GM12873 (cell line): ENCODE measurements at regions not wholly inside any gene's neighbourhood (a gene's known extent, or its start where the extent isn't known, plus 50 kb on each side); places are given as distances from the start of the nearest gene placed in this dataset.

Experiments used
- CTCF ChIP-seq: IDR thresholded peaks from 2 replicates; pipeline ENCODE4 v1.5.1; 2012; ENCODE audit warnings: low read depth, mild to moderate bottlenecking, moderate library complexity, low read length, control low read depth; ENCODE audit not compliant: insufficient read depth; ENCODE audit errors: missing control alignments

GRCh38 chr6:168718821-168719475 lies 278.0 kb downstream of the SMOC2 start:
- no peak for TF ChIP-seq CTCF
